Jurkat, Clone E6-1 (cell line): ENCODE measurements at regions not wholly inside any gene's neighbourhood (a gene's known extent, or its start where the extent isn't known, plus 50 kb on each side); places are given as distances from the start of the nearest gene placed in this dataset.
A peak's percentile ranks its signal among the peaks of the same experiment; 100 is the strongest.

Experiments
- DNase-seq: peaks from one replicate; pipeline ENCODE4 v3.0.0-alpha.2; 2011; ENCODE audit warnings: low read depth, low spot score
- H3K4me3 ChIP-seq: 2 replicates; pipeline ENCODE4 v1.5.1; 2011; ENCODE audit warnings: mild to moderate bottlenecking, low read length, control low read depth, moderate library complexity

DNA sequence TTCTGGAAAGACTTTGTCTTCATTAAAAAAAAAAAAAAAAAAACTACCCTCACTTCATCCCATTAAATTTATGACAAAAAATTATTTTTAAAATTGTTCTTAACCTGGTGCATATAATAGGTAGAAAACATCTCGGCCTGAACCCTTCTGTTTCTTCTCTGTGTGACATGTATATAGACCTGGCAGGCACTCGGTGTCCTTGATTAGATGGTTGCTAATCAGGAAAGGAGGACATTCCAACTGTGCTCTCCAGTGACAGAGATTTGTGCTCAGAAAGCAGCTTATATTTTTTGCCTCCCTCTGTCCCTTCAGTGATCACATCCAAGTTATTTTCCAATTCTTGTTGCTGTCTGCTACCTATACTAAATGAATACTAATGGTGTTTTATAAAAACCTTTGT, 355.6 kb downstream of the CBLL2 start:
- no peak for DNase-seq
- no peak overlapping the region for H3K4me3 ChIP-seq

GRCh38 chrX:22629105-22629725, 356.5 kb downstream of the CBLL2 start:
- H3K4me3 ChIP-seq = no peak overlapping the region
- no peak for DNase-seq

- H3K4me3 ChIP-seq = no peak overlapping the region
- no peak for DNase-seq
These were observed 361.4 kb downstream of the CBLL2 start for GRCh38 chrX:22634083-22634482.

DNA sequence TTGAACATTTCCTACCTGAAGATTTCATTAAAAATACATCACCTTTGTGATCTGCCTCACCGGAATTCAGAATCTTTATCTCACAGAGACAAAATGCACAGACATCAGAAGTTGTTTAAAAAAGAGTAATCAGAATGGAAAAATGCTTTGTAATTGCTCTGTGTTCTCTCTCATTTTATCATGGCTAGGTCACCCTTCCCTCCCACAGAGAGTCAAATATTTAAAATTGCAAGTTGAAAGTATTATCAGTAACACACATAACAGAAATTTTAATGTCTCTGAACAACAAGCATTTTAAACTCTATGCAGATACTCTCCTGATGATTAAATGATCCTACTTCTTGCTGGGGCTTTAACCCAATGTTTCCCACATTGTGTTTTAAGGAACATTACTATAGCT, 362.0 kb downstream of the CBLL2 start:
- H3K4me3 ChIP-seq = no peak overlapping the region
- no peak for DNase-seq

GRCh38 chrX:22648281-22648680, 351.5 kb upstream of the DDX53 start:
- H3K4me3 ChIP-seq = no peak overlapping the region
- no peak for DNase-seq

DNA sequence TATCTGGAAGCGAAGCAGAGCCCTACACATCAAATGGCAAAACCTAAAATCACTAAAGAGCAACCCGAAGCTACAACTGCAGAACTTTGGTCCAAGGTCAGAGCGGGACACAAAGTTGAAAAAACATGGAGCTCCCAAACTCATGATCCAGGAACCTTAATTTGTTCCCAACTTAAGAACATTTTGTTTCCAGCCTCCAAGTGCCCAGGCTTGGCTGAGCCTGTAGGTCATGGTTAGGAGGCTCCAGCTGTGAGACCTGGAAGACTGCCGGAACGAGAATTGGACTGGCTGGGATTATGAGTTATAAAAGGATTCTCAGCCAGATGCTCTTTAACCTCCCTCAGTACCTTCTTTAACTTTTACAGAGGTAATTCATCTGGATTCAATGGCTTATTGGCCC, 349.1 kb upstream of the DDX53 start:
- no peak overlapping the region for H3K4me3 ChIP-seq
- DNase-seq = no peak

DNA sequence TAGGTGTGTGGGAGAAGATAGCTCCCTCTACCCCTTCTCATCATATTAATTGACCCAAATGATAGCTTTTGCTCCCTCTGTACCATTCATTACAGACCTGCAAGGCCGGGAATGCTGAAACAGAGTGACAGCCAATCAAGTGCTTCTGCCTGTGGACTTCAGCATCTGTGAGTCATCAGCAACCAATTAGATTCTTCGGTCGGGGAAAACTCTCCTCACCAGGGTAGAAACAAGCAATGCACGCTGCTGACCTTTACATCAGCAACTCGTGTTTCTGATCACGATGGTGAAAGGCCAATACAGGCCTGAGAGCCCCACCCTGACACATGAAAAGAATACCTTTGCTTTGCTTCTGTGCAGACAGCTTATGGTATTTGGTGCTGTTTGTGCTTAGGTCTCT, 347.2 kb upstream of the DDX53 start:
- H3K4me3 ChIP-seq = no peak overlapping the region
- DNase-seq = no peak

- H3K4me3 ChIP-seq = no peak overlapping the region
- DNase-seq = no peak
These were observed 339.0 kb upstream of the DDX53 start for GRCh38 chrX:22660756-22661155.

GRCh38 chrX:22662776-22663175, 337.0 kb upstream of the DDX53 start:
- no peak overlapping the region for H3K4me3 ChIP-seq
- DNase-seq = no peak

DNA sequence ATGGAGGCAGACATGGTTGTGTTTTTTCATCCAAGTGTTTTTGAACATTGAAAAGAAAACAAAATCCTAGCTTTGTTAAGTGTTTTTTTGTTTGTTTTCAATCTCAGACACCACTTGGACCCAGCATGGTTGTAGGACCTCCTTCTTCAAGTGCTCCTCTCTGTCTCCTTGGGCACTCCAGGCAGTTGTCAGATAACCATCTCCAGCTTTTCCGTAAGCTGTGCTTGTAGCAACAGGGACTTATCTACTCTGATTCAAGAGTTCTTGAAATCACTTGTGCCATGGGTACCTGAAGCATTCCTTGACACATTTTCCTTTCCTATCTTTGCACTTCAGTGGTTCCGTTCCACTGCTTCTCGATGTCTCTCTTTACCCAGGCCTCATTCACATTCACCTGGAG, 334.9 kb upstream of the DDX53 start:
- H3K4me3 ChIP-seq = no peak overlapping the region
- no peak for DNase-seq

DNA sequence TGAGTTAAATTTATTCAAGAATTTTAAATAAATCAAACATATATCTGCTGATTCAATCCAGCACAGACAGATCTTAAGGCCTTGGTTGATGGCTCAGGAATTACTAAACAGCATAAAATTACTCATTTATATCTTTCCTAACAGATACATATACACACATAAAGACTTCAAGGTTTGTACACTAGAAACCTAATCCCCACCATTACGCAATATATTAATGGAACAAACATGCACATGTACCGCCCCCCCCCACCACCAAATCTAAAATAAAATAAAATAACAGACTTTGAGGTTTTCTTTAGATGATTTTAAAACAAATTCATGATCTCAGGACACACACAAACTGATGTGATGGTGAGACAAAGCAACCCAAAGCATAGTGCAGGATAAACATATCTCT, 333.9 kb upstream of the DDX53 start:
- no peak overlapping the region for H3K4me3 ChIP-seq
- DNase-seq = no peak

DNA sequence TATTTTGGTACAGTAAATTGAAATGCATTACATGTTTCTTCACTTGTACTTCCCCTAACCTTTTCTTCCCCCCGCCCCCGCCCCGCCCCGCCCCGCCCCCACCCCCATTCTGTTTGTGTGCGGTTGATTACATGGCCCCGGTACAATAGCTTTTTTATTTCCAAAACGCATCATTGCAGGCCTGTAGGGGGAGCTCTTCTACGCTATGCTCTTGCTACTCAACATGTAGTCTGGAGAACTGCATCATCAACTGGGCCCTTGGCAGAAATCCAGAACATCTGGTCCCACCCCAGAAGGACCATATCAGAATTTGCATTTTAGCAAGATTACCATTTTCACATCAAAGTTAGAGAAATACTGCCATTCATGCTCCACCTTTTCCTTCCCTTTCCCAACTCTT, 333.3 kb upstream of the DDX53 start:
- H3K4me3 ChIP-seq = no peak overlapping the region
- peak; percentile 38 for DNase-seq

DNA sequence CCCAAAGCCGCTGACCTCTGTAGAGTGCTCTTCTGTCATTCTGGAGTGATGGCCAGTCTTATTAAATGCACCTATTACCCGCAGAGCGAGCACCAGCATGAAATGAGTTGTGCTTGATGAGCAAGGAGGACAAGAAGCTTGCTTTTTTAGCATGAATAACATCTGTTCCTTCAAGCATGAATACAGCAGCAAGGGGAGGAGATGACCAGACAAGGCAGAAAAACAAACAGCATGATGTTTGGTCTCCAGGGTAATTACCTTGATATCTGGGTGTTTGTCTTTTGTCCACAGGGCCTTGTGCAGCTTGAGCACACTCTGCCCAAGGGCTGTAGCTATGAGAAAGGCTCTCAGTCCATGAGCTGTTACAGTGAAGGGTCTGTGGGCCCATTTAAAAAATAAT, 324.8 kb upstream of the DDX53 start:
- no peak overlapping the region for H3K4me3 ChIP-seq
- no peak for DNase-seq

DNA sequence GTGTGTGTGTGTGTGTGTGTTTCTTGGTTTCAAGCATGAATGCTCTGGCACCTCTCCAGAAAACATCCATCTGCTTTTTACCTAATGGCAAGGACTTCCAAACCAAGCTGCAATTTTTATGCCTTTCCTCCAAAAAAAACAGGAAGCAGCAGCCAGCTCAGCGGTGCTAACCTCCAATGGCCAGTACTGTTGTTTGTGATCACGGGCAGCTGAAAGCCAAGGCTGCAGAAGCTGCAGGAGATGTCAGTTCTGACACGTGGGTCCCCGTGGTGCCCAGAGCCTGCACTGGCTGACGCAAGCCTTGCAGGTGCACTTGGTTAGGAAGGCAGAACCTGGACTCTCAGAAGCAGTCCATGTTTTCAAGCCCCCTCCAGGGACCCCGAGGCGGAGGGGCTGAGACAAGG, 313.6 kb upstream of the DDX53 start:
- DNase-seq = no peak

DNA sequence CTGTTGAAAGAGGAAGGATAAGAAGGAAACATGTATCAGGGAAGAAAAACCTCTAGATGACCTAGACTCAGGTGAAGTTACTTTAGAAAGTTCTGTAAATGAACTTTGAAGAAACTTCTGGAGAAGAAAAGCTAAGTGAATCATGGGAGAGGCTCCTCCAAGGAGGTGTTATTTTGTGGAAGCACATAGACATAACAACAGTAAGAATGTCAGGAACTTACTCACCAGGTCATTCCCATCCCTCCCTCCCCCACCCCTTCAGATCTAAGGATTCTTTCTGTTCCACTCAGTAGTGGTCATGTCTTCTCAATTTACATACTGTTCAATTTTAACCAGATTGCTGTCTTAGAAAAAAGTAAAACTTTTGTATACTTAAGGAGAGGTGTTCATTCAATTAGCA, 310.5 kb upstream of the DDX53 start:
- DNase-seq = no peak
- no peak overlapping the region for H3K4me3 ChIP-seq

More for the DNA sequence above, 313.6 kb upstream of the DDX53 start:
- H3K4me3 ChIP-seq = no peak overlapping the region

DNA sequence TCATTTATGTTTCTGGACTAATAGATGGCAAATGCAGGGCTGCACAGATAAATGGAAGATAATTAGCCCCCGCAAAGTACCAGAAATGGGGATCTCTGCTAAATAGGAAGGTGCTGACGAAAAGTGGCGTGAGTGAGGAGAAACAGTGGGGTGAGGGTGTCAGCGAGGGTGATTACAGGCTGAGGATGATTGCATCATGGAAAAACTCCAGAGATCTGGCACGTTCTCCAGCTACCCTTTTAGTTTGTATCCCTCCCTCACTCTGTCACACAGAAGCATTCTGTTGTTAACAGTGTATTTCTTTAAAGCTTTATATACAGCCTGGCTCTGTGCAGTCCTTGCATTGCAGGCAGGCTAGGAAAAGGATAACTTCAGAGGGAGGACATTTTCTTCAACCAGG, 309.6 kb upstream of the DDX53 start:
- H3K4me3 ChIP-seq = no peak overlapping the region
- no peak for DNase-seq

DNA sequence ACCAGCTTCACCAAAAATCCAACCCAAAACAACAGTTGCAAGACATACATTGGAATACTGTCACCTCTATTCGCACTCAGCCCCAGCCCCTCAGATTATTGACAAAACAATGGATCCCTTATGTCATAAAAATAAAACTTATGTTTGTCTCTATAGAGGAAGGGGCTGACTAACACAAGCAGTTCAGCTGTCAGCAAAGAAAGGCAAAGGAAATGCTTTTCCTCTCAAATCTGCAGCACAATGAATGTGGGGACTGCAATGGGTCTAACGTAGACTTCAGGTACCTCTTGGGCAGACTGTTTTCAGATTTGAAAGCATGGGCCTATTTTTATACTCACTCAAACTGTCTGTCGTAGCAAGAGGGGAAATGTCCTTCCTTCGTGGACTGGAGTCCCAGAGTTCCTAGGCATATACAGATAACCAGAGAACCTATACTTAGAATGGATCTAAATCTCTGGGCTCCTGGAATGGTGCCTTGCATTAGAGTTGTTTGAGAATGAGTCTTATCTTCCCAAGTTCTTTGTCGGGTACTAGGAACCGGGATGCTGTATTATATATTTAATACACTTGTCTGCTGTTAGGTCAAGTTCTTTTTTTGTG, 307.7 kb upstream of the DDX53 start:
- no peak for DNase-seq
- no peak overlapping the region for H3K4me3 ChIP-seq

DNA sequence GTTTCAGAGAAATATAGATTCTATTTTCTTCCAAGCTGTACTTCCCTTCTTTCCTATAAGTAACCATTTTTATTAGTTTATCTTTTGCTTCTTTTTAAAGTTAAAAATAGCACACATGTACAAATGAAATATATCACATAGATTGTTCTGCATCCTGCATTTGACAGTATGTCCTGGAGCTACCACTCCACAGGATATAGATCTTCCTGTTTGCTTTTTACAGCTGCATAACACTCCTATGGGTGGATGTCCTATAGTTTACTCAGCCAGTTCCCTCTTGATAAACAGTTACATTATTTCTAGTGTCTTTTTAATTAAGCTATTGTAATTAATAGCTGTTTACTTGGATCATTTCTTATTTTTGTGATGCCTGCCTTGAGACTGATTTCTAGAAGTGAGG, 301.6 kb upstream of the DDX53 start:
- no peak overlapping the region for H3K4me3 ChIP-seq
- DNase-seq = no peak

DNA sequence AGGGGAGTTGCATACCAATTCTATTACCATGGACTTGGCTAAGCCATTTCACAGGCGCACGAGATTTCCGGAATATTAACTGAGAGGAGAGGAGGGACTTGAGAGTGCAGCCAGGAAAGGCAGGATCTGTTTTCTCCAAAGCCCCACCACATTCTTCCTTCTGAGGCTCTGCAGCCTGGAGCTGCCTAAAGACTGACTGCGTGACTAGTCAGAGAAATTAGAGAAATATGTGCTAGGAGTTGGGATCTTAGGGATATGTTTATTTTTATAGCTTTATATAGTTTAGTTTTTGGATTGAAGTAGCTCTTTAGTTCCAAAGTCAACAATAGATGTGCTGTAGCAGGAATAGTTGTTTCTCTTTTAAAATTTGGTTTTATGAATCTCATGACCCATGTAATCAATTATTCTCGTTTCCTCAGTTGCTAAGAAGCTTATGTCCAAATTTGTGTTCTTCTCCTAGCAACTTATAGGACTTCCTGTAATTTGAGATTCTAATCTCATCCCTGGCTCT, 300.1 kb upstream of the DDX53 start:
- no peak for DNase-seq
- H3K4me3 ChIP-seq = no peak overlapping the region

DNA sequence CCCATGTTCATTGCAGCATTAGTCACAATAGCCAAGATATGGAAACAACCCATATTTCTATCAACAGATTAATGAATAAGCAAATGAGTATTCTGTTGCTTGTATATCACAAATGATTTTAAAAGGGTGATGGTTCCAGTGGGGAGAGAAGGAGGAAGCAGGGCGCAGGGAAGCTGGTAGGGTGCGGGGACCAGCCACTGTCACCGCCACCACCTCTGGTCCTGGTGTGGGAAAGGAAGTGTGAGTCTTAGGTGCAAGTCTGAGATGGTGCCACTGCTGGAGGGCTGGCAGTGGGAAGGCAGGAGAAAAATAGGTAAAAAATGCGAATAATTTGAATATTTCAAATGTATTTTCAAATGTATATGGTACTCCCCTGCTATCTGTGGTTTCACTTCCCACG, 286.8 kb upstream of the DDX53 start:
- no peak for DNase-seq
- H3K4me3 ChIP-seq = no peak overlapping the region

GRCh38 chrX:22730542-22730941, 269.2 kb upstream of the DDX53 start:
- no peak overlapping the region for H3K4me3 ChIP-seq
- DNase-seq = peak; percentile 1
